ENCODE measurements at regions not wholly inside any gene's neighbourhood (a gene's known extent, or its start where the extent isn't known, plus 50 kb on each side); places are given as distances from the start of the nearest gene placed in this dataset.

DNA sequence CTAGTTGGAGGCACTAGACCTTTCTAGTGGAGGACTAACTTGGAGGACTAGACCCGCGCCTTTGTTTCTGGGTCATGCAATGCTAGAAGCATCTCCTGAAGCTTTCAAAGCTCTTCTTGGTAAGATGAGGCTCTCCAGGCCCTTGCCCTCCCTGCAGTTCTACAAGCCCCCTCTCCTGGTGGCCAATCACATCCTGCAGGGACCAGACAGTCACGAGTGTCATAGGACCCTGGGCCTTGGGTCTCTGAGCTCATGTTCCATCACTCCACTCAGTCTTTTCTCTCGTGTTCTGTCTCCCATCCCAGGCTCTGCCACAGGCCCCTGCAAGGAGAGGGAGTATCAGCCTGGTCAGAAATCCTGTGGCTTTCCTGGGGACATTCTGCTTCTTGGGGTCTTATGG lies 119.6 kb downstream of the CYLD start:
- Mint-ChIP-seq H3K27me3 (peaks cover 2% of the 10 kb centered on the region), H3K9me3 (ENCODE audit: low read depth) (no peaks in the 10 kb centered on the region), H3K4me3 (no peak overlapping the region), H3K4me1 (ENCODE audit: low read depth) (no peaks in the 10 kb centered on the region), H3K36me3 (peaks cover 2% of the 10 kb centered on the region), H3K27ac (no peak overlapping the region)

DNA sequence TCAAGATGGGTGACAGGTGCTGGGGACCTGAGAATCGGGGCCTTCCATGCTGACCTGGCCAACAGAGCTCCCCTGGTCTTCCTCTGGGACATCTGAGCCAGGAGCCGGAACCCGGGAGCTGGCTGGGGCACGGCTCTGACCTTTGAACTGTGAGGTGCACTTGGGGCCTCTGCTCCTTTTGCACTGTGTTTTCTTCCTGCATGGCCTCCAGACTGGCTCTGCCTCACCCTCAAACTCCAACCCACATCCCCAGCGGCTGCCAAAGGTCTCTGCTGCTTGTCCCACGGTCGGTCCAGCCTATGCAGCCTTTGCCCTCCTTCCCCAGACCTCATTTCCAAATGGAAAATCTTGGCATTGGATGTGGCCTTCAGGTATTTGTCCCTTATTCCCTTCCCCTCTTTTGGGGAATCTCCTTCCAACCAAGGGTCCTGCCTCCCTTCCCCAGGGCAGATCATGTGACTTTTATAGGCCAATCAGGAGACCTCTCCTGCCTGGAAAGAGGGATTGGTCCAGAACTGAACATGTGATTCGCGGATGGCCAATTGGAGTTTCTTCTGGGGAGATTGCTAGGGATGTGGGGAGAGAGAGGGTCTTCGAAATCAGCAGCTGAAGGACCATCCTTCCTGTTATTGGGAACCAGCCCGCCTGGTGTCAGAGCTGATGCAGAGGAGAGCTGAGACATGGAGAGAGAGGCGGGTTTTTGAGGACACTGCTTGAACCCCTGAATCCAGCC lies 117.9 kb downstream of the CYLD start:
- H3K27me3 Mint-ChIP-seq: peaks cover 2% of the 10 kb centered on the region
- no peak overlapping the region for H3K27ac Mint-ChIP-seq
- H3K36me3 Mint-ChIP-seq: peaks cover 2% of the 10 kb centered on the region
- H3K4me1 Mint-ChIP-seq (ENCODE audit: low read depth): no peaks in the 10 kb centered on the region
- no peaks in the 10 kb centered on the region for H3K9me3 Mint-ChIP-seq (ENCODE audit: low read depth)
- no peak overlapping the region for H3K4me3 Mint-ChIP-seq

DNA sequence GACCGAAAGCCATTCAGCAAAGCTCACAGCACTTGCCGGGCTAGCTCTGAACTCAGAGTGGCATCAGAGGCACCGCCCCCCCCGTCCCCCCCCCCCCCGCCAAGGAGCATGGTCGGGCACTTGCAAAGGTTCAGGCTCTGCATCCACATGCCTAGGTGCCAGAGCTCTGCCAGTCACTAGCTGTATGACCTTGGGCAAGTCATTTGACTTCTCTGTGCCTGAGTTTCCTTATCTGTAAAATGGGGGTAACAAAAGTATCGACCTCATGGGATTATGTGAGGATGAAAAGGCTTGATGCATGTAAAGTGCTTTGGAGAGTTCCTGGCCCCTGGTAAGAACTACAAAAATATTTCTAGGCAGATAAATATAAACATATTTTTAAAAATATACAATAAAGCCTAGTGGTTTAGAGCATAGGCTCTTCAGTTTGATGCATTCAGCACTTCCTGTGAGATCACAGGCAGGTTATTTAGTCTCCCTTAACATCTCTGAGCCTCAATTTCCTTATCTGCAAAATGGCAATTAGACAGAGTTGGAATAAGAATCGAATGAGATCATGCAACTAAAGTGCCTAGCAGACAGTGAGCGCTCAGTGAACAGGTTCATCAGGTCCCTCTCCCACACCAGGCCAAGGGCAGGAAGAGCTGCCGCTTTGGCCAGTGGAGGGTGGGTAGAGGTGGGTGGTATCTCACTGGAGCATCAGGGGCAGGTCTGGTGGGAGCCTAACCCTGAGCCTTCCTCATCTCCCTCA lies 117.2 kb downstream of the CYLD start:
- Mint-ChIP-seq H3K4me3 (no peak overlapping the region), H3K9me3 (ENCODE audit: low read depth) (no peaks in the 10 kb centered on the region), H3K36me3 (peaks cover 4% of the 10 kb centered on the region), H3K27me3 (peaks cover 5% of the 10 kb centered on the region), H3K27ac (no peak overlapping the region), H3K4me1 (ENCODE audit: low read depth) (no peaks in the 10 kb centered on the region)

DNA sequence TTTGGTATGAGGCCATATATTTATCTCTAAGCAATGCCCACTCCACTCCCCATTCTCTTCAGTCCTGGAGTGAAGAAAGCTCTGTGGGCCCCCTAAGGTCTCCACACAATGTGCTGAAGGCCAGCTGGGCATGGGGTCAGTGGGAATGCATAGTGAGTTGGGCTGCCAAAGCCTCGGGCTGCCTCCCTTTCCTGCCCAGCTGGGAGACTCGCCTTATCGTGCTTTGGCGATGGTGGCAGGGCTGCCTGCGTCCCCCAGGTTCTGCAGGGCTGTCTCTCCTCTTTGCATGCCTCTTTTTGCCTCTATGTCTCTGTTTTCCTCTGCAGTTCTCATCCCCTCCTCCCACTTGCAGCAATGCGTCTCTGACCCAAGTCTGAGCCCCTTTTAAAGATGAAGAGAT lies 116.5 kb downstream of the CYLD start:
- no peaks in the 10 kb centered on the region for H3K4me1 Mint-ChIP-seq (ENCODE audit: low read depth)
- peaks cover 7% of the 10 kb centered on the region for H3K27me3 Mint-ChIP-seq
- peaks cover 4% of the 10 kb centered on the region for H3K36me3 Mint-ChIP-seq
- H3K9me3 Mint-ChIP-seq (ENCODE audit: low read depth): no peaks in the 10 kb centered on the region
- no peak overlapping the region for H3K27ac Mint-ChIP-seq
- no peak overlapping the region for H3K4me3 Mint-ChIP-seq

DNA sequence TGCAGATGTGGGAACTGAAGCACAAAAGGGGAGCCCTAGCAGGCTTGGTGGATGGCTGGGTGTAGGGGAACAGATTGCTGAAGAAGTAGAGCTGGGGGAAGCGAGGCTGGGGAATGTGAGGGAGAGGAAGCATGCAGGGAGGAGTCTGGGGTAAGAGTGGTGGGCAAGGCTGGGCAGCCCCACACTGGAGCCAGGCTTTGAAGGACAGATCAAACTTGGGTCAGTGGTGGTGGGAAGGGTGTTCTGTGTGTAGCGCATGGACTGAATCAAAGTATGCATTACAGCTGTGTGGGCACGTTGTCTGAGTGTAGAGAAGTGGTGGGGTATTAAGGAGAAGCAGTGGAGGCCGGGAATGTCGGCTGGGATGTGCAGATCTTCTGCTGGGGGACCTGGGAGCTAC lies 116.0 kb downstream of the CYLD start:
- Mint-ChIP-seq H3K36me3 (peaks cover 4% of the 10 kb centered on the region), H3K9me3 (ENCODE audit: low read depth) (no peaks in the 10 kb centered on the region), H3K27me3 (peaks cover 7% of the 10 kb centered on the region), H3K4me1 (ENCODE audit: low read depth) (no peaks in the 10 kb centered on the region), H3K27ac (no peak overlapping the region), H3K4me3 (no peak overlapping the region)

DNA sequence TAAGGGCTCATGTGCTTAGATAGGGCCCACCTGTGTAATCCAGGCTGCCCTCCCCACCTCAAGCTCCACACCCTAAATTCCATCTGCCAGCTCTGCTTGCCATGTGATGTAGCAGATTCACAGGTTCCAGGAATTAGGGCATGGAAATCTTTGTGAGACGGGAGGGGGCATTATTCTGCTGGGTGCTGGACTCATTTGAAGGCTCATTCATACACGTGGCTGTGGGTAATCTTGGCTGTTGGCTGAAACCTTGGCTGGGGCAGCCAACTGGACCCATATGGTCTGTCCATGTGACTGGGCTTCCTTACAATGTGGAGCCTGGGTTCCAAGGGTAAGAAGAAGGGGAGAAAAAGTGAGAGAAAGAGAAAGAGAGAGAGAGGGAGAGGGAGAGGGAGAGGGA lies 115.1 kb downstream of the CYLD start:
- Mint-ChIP-seq H3K27ac (no peak overlapping the region), H3K4me3 (no peak overlapping the region)

DNA sequence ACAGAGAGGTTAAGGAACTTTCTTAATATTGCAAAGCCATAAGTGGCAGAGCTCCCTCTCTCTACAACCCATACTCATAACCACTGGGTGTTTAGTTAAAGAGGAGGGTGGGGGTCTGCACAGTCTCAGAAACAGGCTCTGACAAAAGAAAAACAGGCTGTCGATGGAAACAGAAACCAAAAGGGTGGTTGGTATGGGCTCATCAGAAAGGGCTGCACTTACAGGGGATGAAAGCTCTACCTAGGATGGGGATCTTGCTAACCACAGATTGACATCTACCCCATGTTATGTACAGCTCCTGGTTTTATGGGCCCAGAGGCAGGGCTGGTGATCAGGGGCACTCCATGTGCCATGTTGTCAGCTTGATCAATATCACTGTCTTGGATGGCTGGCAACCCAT lies 111.4 kb downstream of the CYLD start:
- Mint-ChIP-seq H3K4me1 (ENCODE audit: low read depth) (no peaks in the 10 kb centered on the region), H3K4me3 (no peak overlapping the region), H3K9me3 (ENCODE audit: low read depth) (no peaks in the 10 kb centered on the region), H3K36me3 (peaks cover 4% of the 10 kb centered on the region), H3K27ac (no peak overlapping the region), H3K27me3 (peaks cover 10% of the 10 kb centered on the region)

More for the DNA sequence above, 115.1 kb downstream of the CYLD start:
- Mint-ChIP-seq H3K27me3 (peaks cover 10% of the 10 kb centered on the region), H3K36me3 (peaks cover 4% of the 10 kb centered on the region), H3K9me3 (ENCODE audit: low read depth) (no peaks in the 10 kb centered on the region), H3K4me1 (ENCODE audit: low read depth) (no peaks in the 10 kb centered on the region)

All from activated naive CD8-positive, alpha-beta T cell (primary cell).